HG02852 (cell line): ENCODE measurements at regions not wholly inside any gene's neighbourhood (a gene's known extent, or its start where the extent isn't known, plus 50 kb on each side); places are given as distances from the start of the nearest gene placed in this dataset.
"Not testable (repeated sequence)": the region's sequence is repeated elsewhere in the genome, so short reads cannot be mapped to it uniquely, and the experiment has no call there.

ENCODE experiments used
- ATAC-seq: cut with Tn5 transposase; IDR thresholded peaks from one replicate; pipeline ENCODE4 v1.9.1; 2021; ENCODE audit warnings: mild to moderate bottlenecking, moderate library complexity; ENCODE audit not compliant: unreplicated experiment

- no peak for ATAC-seq
Measured at GRCh38 chr14:71416392-71416791, 509.1 kb downstream of the PCNX1 start.

GRCh38 chr14:71418532-71419245 lies 511.4 kb downstream of the PCNX1 start:
- no peak for ATAC-seq

GRCh38 chr14:71423481-71423880 lies 508.7 kb upstream of the RGS6 start:
- ATAC-seq, result no peak

GRCh38 chr14:71424941-71425340 lies 507.3 kb upstream of the RGS6 start:
- no peak for ATAC-seq

- ATAC-seq, result no peak
Measured at GRCh38 chr14:71426001-71426400, 506.2 kb upstream of the RGS6 start.

GRCh38 chr14:71429902-71430301 lies 502.3 kb upstream of the RGS6 start:
- ATAC-seq, result no peak

- no peak for ATAC-seq
Measured at GRCh38 chr14:71430321-71430677, 501.9 kb upstream of the RGS6 start.

- ATAC-seq, result no peak
Measured at GRCh38 chr14:71430678-71431376, 501.4 kb upstream of the RGS6 start.

GRCh38 chr14:71432334-71433110 lies 499.7 kb upstream of the RGS6 start:
- ATAC-seq, result no peak

- ATAC-seq, result no peak
Measured at GRCh38 chr14:71433303-71433702, 498.9 kb upstream of the RGS6 start.

GRCh38 chr14:71435641-71436040 lies 496.6 kb upstream of the RGS6 start:
- ATAC-seq, result not testable (repeated sequence)

GRCh38 chr14:71437870-71438269 lies 494.4 kb upstream of the RGS6 start:
- ATAC-seq, result no peak

- no peak for ATAC-seq
Measured at GRCh38 chr14:71438684-71439083, 493.5 kb upstream of the RGS6 start.

- ATAC-seq, result no peak
Measured at GRCh38 chr14:71441126-71441525, 491.1 kb upstream of the RGS6 start.

GRCh38 chr14:71444030-71444822 lies 488.0 kb upstream of the RGS6 start:
- no peak for ATAC-seq

GRCh38 chr14:71448431-71449315 lies 483.6 kb upstream of the RGS6 start:
- ATAC-seq, result no peak

- no peak for ATAC-seq
Measured at GRCh38 chr14:71449316-71450055, 482.7 kb upstream of the RGS6 start.

GRCh38 chr14:71451501-71451900 lies 480.7 kb upstream of the RGS6 start:
- no peak for ATAC-seq

- ATAC-seq, result no peak
Measured at GRCh38 chr14:71452539-71452938, 479.7 kb upstream of the RGS6 start.
